Suprapubic skin (tissue), 3 donors: ENCODE measurements at regions not wholly inside any gene's neighbourhood (a gene's known extent, or its start where the extent isn't known, plus 50 kb on each side); places are given as distances from the start of the nearest gene placed in this dataset.

Experiments used
- EP300 ChIP-seq: sonication (generic); formaldehyde crosslinking; IDR thresholded peaks from one replicate; pipeline ENCODE4 v1.6.1; 2017; ENCODE audit warnings: antibody characterized with exemption
- POLR2A ChIP-seq, 2 donors: fragments of 450-650 bp; IDR thresholded peaks; one replicate each; pipeline ENCODE4 v1.6.1; 2017; ENCODE audit warnings: antibody characterized with exemption in 2 of 2, mild to moderate bottlenecking in 2 of 2, moderate library complexity in 2 of 2
- TF ChIP-seq, protein P1 (sequence below), 2 donors: fragments of 200-600 bp in 1 of 2; fragments of 450-650 bp in 1 of 2; sonication (generic) in 1 of 2; IDR thresholded peaks; one replicate each; pipeline ENCODE4 v1.5.1; 2016 to 2019; ENCODE audit warnings: antibody characterized with exemption in 2 of 2, mild to moderate bottlenecking in 1 of 2, moderate library complexity in 1 of 2

- TF ChIP-seq, protein P1, sequence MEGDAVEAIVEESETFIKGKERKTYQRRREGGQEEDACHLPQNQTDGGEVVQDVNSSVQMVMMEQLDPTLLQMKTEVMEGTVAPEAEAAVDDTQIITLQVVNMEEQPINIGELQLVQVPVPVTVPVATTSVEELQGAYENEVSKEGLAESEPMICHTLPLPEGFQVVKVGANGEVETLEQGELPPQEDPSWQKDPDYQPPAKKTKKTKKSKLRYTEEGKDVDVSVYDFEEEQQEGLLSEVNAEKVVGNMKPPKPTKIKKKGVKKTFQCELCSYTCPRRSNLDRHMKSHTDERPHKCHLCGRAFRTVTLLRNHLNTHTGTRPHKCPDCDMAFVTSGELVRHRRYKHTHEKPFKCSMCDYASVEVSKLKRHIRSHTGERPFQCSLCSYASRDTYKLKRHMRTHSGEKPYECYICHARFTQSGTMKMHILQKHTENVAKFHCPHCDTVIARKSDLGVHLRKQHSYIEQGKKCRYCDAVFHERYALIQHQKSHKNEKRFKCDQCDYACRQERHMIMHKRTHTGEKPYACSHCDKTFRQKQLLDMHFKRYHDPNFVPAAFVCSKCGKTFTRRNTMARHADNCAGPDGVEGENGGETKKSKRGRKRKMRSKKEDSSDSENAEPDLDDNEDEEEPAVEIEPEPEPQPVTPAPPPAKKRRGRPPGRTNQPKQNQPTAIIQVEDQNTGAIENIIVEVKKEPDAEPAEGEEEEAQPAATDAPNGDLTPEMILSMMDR (IDR thresholded peaks at IDR 0.05), result no peak
- TF ChIP-seq POLR2A (IDR thresholded peaks at IDR 0.05) (no peak), EP300 (no peak)
These were observed 381.2 kb downstream of the RAPGEF2 start for GRCh38 chr4:159483782-159484741.
